Activated CD4-positive, CD25-positive, alpha-beta regulatory T cell treated with anti-CD3 and anti-CD28 coated beads, Interleukin-2, amount 50 U/mL, for 16 hours (primary cell): ENCODE measurements at regions not wholly inside any gene's neighbourhood (a gene's known extent, or its start where the extent isn't known, plus 50 kb on each side); places are given as distances from the start of the nearest gene placed in this dataset.

Source experiments
- DNase-seq: peaks from one replicate; pipeline ENCODE4 v3.0.0-alpha.2; 2020; ENCODE audit warnings: low read depth, low spot score

DNA sequence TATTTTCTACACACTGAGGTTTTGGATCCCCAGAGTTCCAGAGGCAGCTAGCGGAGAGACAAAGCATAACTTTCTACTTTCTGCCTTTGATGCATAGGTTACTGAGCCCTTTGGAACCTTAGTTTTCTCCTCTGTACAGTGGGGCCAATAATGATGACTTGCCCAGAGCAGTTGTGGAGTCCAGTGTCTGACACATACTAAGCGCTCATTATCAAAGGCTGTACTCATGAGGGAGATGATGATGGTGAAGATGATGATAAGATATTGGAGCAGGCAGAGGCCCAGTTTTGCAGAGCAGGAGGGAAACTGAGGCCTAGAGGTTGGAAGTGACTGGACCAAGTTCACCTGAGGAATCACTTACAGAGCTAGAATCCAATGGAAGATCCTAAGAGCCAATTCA is 458.0 kb downstream of the MIAT start:
- DNase-seq, result no peak

DNA sequence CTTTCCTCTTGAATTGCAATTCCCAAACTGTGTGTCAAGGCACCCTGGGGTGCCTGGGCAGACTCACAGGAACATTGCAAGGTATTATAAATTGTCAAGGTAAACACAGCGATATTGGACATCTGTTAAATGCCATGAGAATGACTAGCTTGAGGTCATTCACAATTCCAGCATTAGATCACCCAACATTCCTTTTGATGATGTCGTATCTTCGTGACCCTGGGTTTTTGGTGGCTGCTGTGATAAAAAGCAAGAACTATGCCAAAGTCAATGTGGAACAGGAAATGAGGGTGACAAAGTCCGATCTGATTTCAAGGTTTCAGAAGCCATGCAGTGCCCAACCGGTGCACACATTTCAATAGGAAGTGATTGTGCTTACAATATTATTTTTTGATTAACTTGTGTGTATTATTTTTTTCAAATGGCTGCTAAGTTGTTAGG is 458.4 kb downstream of the MIAT start:
- DNase-seq, result no peak

DNA sequence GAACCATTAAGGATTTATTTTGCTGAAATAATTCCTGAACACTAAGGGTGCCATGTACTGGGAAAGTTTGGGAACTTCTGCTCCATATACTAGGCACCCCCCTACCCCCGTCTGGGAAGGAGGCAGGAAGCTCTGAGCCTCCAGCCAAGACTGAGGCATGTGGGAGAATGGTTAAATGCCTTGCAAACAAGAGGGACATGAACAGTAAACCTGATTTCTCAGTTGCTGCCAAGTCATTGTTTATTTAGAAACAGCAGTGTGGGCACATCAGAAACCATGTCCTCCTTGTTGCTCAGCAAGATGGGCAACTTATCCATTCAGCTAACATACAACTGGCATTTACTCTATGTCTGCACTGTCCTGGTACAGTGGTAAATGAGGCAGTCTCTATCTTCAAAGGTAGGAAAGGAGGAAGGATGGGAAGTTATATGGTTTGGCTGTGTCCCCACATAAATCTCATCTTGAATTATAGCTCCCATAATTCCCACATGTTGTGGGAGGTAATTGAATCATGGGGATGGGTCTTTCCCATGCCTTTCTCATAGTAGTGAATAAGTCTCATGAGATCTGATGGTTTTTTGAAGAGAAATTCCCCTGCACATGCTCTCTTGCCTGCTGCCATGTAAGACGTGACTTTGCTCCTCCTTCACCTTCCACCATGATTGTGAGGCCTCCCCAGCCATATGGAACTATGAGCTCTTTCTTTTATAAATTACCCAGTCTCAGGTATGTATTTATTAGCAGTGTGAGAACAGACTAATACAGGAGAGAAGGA is 459.1 kb downstream of the MIAT start:
- no peak for DNase-seq

DNA sequence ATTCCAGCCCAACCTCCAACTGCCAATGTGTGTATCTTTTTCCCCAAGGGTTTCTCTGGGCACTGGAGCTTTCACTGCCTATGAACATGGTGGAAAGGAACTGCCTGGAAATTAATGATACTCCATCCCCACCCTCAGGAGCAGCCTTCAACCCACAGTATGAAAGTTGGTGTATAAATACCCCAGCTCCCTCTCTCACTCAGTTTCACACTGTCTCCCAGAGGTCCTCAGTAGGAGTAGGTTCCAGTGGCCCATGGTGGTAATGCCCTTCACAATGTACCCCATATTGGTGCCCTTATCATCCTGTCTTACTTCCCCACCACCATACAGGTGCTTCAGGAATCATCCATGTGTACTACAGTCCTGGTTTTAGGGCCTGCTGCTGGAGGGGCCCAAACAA is 462.6 kb downstream of the MIAT start:
- no peak for DNase-seq

DNA sequence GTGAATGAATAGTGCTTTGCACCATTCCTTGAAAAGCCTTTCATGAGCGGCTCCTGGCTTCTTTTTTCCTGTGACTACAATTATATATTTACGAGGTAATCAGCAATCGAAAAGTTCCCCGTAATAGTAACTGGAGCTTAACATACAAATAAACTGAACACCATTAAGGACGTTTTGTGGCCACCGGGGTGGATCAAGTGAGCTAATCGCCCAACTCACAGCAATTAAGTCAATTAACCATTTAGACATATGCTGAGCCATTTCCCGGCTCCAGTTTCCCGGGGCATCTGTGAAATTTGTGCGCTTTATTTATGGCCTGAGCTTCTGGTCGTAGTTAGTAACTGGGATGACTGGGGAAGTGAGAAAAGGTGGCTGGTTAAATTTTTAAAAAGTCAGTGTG is 465.2 kb downstream of the MIAT start:
- no peak for DNase-seq

DNA sequence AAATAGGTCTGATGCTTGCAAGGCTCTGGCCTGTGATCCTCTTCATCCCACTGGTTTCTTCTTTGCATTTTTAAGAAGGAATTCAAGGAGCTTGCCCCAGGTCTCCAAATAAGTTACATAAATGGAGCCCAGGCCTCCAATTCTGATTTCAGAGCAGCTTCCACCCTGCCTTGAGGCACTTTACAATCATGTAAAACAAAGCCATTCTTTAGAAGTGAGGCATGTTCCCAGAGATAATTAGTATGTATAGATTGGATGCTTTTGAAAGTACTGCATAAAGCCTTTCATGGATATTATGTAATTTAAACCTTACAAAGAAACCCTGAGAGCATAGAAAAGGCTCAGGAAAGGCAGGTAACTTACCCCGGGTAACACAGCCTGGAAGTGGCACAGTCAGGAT is 466.5 kb downstream of the MIAT start:
- DNase-seq, result no peak

DNA sequence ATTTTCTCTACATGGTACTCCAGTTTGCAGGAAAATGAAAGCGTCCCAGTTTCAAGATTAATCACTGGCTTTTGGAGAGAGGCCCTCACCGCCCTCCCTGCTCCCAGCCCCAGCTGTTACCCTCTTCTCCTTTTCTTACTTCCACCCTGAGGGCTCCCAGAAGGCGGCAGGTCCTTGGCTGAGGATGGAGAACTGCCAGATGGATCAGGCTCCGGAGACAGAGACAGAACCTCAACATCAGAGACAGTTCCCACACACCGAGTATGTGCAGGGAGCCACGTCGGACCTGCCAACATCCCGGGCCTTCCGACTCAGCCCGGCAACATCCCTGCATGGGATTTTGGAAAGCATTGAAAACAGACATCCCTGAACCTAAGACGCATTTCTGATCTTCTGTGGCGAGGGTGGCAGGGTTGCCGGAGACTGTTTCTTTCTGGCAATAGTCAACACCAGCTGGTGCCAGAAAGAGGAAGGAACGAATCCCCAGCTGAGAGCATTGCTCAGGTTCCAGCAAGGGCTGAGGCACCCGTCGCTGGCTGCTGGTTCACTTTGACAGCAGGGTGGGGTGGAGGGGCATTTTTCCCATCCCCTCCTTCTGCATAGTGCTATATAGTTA is 467.1 kb downstream of the MIAT start:
- DNase-seq, result no peak

DNA sequence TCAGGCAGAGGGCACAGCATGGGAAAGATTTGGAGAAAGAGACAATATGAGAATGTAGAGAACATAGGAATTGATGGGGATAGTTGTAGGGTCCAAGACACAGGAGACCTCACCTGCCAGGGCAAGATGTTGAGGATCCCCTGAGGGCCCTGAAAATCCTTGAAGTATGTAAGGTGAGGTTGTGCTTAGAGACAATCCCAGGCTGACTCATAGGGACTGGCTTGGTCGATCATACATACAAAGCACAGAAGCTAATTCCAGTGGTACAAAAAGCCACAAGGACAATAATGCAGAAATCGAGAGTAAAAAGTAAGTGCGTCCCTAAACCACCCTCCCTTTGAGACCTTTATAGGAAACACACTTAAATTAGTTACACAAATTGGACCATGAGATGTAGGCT is 468.2 kb downstream of the MIAT start:
- no peak for DNase-seq

DNA sequence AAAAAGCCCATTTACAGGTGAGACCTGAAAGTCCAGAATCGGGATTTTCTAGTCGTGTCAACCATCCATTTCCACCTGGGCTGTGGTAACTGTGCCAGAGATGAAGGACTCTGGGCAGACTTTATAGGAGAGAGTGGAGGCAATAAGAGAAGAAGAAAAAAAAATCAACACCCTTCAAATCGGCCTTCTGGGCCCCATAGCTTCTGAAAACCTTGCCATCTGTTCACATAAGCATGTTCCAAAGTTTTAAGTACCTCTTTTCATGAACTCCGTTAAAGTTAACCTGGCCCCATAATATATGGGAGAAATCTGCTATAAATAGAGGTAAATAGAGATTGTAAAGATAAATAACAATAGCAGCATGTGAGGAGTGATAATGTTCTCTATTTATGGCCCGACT is 470.5 kb downstream of the MIAT start:
- DNase-seq, result no peak

DNA sequence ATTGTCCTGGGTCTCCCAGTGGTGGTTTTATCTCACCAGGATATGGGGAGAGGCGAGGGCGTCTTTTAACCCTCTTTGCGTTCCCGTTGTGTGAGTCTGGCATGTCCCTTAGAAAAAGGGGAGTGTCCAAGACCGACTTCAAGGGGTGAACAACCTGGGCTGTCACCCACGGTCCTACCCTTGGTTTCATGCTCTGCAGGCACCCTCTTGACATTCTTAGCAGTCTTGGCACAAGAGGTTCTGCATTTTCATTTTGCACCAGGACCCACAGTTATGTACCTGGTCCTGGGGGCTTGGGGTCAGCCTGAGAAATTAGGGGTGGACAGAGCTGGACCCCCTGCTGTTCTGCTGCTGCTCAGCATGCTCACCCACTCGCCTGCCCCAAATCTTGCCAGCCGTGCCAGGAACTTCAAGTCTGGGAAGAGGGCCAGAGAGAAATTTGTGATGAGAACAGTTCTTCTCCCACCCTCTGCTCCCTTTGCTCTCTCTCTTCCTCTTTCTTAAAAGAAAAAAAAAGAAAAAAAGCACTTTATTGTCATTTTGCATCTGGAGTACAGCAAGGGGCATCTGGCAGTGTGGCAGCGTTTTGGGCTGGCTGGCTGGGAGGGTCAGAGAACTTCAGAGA is 471.2 kb downstream of the MIAT start:
- no peak for DNase-seq

DNA sequence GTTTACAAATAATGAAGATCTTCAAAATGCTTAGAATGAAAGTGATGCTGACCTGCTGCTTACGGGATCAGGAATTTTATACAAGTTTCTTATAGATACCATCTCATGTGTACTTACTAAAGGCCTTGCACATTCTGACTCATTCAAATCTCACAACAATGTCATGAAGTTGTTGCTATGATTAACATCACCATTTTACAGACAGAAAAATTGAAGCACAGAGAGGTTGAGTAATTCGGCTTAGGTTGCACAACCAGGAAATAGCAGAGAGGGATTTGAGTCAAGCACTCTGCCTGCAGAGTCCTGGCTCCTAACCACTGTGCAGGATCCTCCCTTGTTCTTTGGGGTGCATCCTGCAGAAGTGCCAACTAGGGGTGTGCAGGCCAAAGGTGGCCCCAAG is 471.9 kb downstream of the MIAT start:
- no peak for DNase-seq

DNA sequence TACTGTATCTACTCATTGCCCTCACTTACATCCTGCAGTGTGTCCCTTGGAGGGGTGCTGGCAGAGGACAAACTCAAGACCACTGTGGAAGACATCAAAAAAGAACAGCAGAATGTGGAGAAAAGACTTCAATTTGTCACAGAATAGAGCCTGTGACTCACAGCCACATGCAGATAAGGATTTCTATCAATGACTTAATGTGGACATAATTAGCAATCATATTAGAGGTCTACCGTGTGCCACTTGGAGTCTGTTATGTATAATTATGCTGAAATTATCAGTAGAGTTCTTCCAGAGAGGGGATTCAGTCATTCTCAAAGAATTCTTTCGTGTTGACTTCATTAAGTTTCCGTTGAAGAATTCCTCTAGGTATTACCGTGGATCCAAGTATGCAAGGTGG is 473.5 kb downstream of the MIAT start:
- DNase-seq, result no peak

DNA sequence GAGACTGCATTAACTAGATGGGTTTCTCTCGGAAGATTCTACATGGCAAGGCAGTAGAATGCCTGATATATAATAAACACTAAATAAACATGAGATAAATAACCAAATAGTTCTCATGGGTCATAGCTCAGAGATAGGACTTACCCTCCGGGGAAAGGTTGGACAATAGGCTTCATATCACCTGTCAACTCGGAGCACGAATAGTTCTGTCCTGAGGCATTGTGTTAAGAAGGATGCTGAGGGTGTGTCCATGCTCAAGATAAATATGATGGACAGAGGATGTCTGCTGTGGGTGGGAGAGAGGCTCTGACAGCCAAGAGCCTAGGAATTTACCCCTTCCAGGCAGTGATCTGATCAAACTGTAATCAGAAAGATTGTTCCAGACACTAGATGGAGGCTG is 474.0 kb downstream of the MIAT start:
- DNase-seq, result no peak

DNA sequence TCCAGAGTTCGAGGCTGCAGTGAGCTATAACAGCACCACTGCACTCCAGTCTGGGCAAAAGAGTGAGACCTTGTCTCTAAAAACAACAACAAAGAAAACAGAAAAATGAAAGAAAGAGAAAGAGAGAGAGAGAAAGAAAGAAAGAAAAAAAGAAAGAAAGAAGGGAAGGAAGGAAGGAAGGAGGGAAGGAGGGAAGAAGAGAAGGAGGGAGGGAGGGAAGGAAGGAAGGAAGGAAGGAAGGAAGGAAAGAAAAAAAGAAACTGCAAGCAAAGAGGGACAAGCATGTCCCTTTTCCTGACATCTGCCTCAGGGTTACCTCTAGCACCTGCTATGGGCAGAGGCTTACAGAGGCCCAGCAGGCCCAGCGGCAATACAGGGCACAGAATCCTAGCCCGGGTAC is 475.0 kb downstream of the MIAT start:
- DNase-seq, result no peak

DNA sequence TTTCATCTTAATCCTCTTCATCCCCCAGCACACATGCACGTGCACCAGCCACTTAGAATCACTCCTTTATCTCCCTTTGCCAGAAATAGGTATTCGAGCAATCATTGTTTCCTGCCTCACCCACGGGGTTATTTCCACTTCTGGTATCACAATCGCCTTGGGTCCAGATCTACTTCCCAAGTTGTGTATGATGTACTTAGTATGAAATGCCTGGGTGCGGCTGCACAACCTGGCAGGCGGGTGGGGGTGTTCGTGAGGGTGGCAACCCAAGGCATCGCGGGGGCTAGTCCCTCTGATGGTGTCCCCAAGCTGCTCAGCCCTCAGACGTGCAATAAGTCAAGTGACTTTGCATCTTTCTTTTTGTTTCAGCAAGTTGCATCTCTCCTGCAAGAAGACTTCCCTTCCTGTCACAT is 475.6 kb downstream of the MIAT start:
- DNase-seq, result no peak

DNA sequence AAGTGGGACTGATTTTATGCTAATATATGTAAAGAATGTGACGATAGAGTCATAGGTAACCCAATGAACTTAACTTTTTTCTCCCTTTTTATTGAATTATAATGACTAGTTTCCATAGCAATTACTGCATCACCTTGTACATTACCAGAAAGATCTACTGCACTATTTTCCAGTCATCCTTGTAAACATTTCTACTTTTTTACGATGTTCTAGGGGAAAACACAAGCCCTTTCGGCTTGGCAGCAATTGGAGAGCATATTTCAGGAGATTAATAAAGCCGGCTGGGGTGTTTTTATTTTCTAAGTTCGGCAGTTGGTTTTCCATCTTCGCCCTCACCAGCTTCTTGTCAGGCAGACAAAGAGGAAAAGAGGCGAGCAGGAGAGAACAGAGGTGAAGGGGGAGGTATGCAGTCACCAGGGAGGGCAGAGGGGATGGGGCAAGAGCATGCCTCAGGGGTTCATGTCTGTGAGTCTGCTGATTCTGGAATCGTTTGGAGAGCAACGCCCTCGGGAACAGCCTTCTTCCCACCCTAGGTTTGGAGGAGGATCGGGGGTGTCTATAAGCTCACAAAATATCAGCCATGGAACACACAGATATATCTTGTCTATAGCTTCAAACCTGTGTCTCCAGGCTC is 476.4 kb downstream of the MIAT start:
- no peak for DNase-seq

DNA sequence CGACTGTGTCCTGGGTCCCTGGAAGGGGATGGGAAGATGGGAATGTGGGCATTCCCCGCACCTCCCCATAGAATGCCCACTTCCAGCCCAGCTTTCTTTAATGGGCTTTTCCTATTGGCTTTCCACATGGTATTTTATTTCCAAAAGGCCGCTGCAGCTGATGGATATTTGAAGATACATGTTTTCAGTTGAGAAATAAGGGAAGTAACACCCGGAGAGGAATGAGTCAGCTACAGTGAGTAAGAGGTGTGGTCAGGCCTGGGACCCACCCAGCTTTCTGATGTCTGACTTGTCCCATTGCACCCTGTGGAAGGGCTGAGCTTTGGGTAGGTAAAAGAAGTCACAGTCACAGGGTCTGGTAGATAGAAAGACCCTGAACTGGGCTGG is 476.9 kb downstream of the MIAT start:
- no peak for DNase-seq

DNA sequence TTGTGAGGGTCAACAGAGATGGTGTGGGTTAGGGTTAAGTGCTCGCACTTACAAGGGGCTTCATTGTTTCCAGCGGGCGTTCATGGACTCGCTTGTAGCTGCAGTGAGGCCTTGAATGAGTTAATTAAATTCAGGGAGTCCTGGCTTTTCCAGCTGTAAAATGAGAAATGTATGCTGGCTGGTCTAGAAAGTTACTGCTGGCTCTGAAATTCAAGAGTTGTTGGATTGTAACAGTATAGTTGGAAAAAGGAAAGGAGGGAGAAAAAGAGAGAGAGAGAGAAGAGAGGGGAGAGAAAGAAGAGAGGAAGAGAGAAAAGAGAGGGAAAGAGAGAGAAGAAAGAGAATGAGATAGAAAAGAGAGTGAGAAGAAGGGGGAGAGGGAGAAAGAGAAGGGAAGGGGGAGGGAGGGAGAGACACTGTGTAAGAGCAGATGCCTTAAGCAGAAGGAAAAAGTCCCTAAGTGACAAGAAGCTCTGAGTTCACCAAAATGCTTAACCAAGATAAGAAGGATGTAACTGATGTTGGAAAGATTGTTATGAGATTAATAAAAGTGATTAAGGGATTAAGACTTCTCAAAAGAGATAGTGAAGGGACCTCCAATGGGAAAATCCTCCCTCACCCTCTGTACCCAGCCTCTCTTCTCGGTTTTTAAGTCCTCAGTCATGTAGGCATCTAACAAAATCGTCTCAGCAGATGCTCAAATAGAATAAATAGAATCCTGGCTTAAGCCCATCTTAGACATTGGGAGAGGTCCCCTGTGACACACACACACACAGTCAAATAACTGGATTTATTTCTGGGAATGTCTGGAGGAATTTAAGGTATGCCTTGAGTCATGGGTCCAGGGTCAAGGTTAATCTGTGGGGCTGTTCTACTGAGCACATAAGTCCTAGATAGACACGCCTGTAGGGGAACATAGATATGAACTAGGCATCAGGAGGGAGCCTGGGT is 477.9 kb downstream of the MIAT start:
- DNase-seq, result no peak

DNA sequence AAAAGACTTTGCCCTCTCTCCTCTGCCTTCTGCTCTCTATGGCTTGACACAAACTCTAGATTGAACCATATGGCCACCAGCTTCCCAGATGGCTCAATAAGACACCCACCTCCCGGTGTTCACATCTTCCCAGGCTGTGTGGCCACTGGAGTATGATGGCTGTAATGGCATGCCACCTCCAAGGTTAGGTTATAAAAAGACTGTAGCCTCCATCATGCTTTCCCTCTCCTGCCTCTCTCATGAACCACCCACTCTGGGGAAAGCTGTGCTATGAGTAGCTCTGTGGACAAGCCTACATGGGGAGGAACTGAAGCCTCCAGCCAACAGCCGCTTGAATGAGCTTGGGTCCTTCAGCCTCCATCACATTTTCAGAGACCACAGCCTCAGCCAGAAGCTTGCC is 479.2 kb downstream of the MIAT start:
- DNase-seq, result no peak

DNA sequence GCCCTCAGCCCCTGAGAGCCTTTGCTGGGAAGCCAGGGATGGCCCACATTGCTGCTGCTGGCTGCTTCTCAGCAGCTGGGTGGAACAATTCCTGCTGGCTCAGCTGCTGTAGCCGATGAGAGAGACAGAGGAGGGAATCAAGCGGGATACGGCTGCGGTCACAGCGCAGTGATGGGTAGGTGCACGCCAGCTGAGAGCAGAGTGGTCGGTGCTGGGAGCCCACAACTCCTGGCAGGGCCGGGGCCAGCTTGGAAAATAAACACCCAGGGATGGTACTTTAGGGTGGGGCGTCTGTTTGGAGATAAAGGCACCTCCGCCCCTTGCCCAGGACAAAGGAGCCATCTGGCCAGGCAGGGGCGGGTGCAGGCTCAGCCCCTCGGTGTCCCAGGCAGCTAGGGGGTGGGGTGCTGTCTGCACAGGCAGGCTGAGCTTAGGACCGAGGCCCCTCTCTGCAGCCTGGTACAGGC is 480.5 kb downstream of the MIAT start:
- no peak for DNase-seq

DNA sequence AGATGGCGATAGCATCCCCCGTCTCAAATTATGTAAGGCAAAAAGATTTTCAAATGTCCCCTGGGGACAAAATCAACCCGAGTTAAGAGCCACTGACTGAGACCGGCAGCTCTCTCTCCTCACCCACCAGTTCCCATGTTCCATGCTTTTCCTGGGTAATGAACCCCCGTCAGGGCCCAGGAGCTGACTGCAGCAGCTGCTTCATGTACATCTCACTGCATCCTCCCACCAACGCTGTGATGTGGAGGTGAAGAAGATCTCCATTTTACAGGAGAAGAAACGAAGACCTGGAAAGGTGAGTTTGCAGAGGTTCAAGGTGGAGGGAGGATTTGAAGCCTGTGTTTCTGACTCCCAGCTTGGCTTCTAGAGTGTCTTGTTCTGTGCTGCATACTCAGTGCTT is 481.1 kb downstream of the MIAT start:
- no peak for DNase-seq
